Neural progenitor cell (in vitro differentiated cells): ENCODE measurements at regions not wholly inside any gene's neighbourhood (a gene's known extent, or its start where the extent isn't known, plus 50 kb on each side); places are given as distances from the start of the nearest gene placed in this dataset.

Experiments
- DNase-seq: peaks from one replicate; pipeline ENCODE4 v3.0.0-alpha.2; 2016; ENCODE audit warnings: low spot score
- H2AFZ ChIP-seq: fragments of 200-600 bp; sonication (generic); replicated peaks from 2 replicates; pipeline ENCODE4 v1.6.1; 2016; ENCODE audit warnings: antibody characterized with exemption
- H3F3A ChIP-seq: fragments of 200-600 bp; sonication (generic); 2 replicates; pipeline ENCODE4 v1.6.1; 2016; ENCODE audit warnings: antibody characterized with exemption, low read depth
- H3K27ac ChIP-seq: fragments of 200-600 bp; sonication (generic); 2 replicates; pipeline ENCODE4 v1.5.1; 2016; ENCODE audit warnings: mild to moderate bottlenecking
- H3K27me3 ChIP-seq: fragments of 200-600 bp; sonication (generic); 2 replicates; pipeline ENCODE4 v1.6.1; 2016; ENCODE audit warnings: mild to moderate bottlenecking, moderate library complexity
- H3K36me3 ChIP-seq: fragments of 200-600 bp; sonication (generic); 2 replicates; pipeline ENCODE4 v1.5.1; 2016
- H3K4me1 ChIP-seq: fragments of 200-600 bp; sonication (generic); 2 replicates; pipeline ENCODE4 v1.6.1; 2016; ENCODE audit warnings: mixed run types
- H3K4me2 ChIP-seq: fragments of 200-600 bp; sonication (generic); 2 replicates; pipeline ENCODE4 v1.6.1; 2016
- H3K4me3 ChIP-seq: fragments of 200-600 bp; sonication (generic); 2 replicates; pipeline ENCODE4 v1.5.1; 2016
- H3K79me2 ChIP-seq: fragments of 200-600 bp; sonication (generic); 2 replicates; pipeline ENCODE4 v1.6.1; 2016; ENCODE audit warnings: low read depth
- H3K9ac ChIP-seq: fragments of 200-600 bp; sonication (generic); 2 replicates; pipeline ENCODE4 v1.6.1; 2016
- H3K9me3 ChIP-seq: fragments of 200-600 bp; sonication (generic); 2 replicates; pipeline ENCODE4 v1.5.1; 2016; ENCODE audit warnings: low read depth
- H4K20me1 ChIP-seq: fragments of 200-600 bp; sonication (generic); 2 replicates; pipeline ENCODE4 v1.6.1; 2016; ENCODE audit warnings: low read depth
- H3K27ac Mint-ChIP-seq: 3 replicates; pipeline ENCODE4 v1.8.0; 2021; ENCODE audit warnings: mixed read lengths
- H3K27me3 Mint-ChIP-seq: 2 replicates; pipeline ENCODE4 v1.8.0; 2022; ENCODE audit warnings: low read depth, mild to moderate bottlenecking, inconsistent platforms, moderate library complexity, mixed read lengths; ENCODE audit not compliant: insufficient read depth
- H3K36me3 Mint-ChIP-seq: 3 replicates; pipeline ENCODE4 v1.8.0; 2021; ENCODE audit warnings: mixed read lengths
- H3K4me1 Mint-ChIP-seq: 3 replicates; pipeline ENCODE4 v1.8.0; 2021; ENCODE audit warnings: mixed read lengths
- H3K4me3 Mint-ChIP-seq: 3 replicates; pipeline ENCODE4 v1.8.0; 2021; ENCODE audit warnings: mild to moderate bottlenecking, moderate library complexity, mixed read lengths
- H3K9me3 Mint-ChIP-seq: 3 replicates; pipeline ENCODE4 v1.8.0; 2020; ENCODE audit warnings: mixed read lengths
- EZH2 ChIP-seq: fragments of 200-600 bp; sonication (generic); IDR thresholded peaks from 2 replicates; pipeline ENCODE4 v1.6.1; 2017; ENCODE audit warnings: antibody characterized with exemption, mild to moderate bottlenecking, moderate library complexity
- EZH2phosphoT487 ChIP-seq: fragments of 200-600 bp; sonication (generic); IDR thresholded peaks from 2 replicates; pipeline ENCODE4 v1.6.1; 2017; ENCODE audit warnings: antibody characterized with exemption
- TF ChIP-seq, protein P1 (sequence below): fragments of 200-600 bp; sonication (generic); IDR thresholded peaks from 2 replicates; pipeline ENCODE4 v1.5.1; 2017; ENCODE audit warnings: antibody characterized with exemption, mild to moderate bottlenecking

DNA sequence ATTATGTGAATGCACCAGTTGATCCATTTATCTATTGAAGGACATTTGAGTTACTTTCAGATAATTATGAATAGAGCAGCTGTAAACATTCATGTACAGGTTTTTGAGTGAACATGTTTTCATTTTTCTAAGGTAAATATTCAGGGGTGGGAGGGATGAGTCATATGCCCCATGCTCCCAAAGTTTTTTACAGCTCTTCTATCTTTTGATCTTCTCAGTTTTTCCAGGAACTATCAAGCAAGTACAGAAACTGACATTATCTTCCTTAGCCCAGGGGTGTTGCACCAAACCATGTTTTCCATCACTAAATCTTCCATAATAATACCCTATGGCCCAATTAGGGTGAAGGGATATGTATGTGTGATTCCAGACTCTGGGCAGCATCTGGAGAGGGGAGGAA lies 384.5 kb downstream of the EMP1 start:
- peaks cover 10% of the 10 kb centered on the region for H3F3A ChIP-seq
- TF ChIP-seq EZH2phosphoT487 (no peak), EZH2 (no peak)
- TF ChIP-seq, protein P1, sequence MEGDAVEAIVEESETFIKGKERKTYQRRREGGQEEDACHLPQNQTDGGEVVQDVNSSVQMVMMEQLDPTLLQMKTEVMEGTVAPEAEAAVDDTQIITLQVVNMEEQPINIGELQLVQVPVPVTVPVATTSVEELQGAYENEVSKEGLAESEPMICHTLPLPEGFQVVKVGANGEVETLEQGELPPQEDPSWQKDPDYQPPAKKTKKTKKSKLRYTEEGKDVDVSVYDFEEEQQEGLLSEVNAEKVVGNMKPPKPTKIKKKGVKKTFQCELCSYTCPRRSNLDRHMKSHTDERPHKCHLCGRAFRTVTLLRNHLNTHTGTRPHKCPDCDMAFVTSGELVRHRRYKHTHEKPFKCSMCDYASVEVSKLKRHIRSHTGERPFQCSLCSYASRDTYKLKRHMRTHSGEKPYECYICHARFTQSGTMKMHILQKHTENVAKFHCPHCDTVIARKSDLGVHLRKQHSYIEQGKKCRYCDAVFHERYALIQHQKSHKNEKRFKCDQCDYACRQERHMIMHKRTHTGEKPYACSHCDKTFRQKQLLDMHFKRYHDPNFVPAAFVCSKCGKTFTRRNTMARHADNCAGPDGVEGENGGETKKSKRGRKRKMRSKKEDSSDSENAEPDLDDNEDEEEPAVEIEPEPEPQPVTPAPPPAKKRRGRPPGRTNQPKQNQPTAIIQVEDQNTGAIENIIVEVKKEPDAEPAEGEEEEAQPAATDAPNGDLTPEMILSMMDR: no peak

DNA sequence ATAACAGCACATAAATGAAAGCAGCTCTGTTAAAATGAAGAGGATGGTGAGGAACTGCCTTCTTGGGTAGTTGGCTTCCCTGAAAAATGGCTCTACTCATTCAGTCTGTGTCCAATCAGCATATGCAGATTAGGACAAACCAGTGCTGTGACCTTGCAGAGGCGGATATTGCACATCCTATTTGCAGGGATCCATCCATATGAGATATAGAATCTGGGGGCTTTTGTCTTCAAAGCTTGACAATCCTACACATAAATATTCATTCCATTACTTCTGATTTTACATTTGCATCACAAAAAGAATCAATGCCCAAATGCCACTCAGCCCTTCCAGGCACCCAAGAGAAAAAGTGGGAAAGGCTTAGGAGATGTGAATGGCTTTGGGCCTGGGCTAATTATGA lies 383.7 kb downstream of the EMP1 start:
- H3F3A ChIP-seq: peaks cover 10% of the 10 kb centered on the region
- no peaks in the 10 kb centered on the region for H3K79me2 ChIP-seq
- H3K9me3 Mint-ChIP-seq: no peaks in the 10 kb centered on the region
- no peaks in the 10 kb centered on the region for H3K36me3 ChIP-seq
- H3K4me1 Mint-ChIP-seq: peaks cover 8% of the 10 kb centered on the region
- no peak overlapping the region for H3K9ac ChIP-seq
- H3K9me3 ChIP-seq: no peaks in the 10 kb centered on the region
- no peak overlapping the region for H3K4me3 ChIP-seq
- no peak overlapping the region for H2AFZ ChIP-seq
- H3K36me3 Mint-ChIP-seq: no peaks in the 10 kb centered on the region
- H3K27ac ChIP-seq: no peak overlapping the region
- DNase-seq: no peak
- peaks cover 10% of the 10 kb centered on the region for H3K4me1 ChIP-seq
- peaks cover 5% of the 10 kb centered on the region for H3K27me3 Mint-ChIP-seq
- no peaks in the 10 kb centered on the region for H3K27me3 ChIP-seq
- H3K4me2 ChIP-seq: no peak overlapping the region
- no peaks in the 10 kb centered on the region for H4K20me1 ChIP-seq
- no peak overlapping the region for H3K27ac Mint-ChIP-seq
- no peak for TF ChIP-seq EZH2
- TF ChIP-seq EZH2phosphoT487: no peak
- TF ChIP-seq, protein P1: no peak
- H3K4me3 Mint-ChIP-seq: no peak overlapping the region

More for the DNA sequence above, 384.5 kb downstream of the EMP1 start:
- H3K27ac ChIP-seq: no peak overlapping the region
- no peaks in the 10 kb centered on the region for H3K36me3 ChIP-seq
- peaks cover 10% of the 10 kb centered on the region for H3K4me1 ChIP-seq
- no peaks in the 10 kb centered on the region for H3K79me2 ChIP-seq
- H3K27ac Mint-ChIP-seq: no peak overlapping the region
- no peak overlapping the region for H3K4me3 Mint-ChIP-seq
- H3K27me3 ChIP-seq: no peaks in the 10 kb centered on the region
- H3K4me3 ChIP-seq: no peak overlapping the region
- no peak overlapping the region for H3K4me2 ChIP-seq
- H2AFZ ChIP-seq: no peak overlapping the region
- no peaks in the 10 kb centered on the region for H3K36me3 Mint-ChIP-seq
- peaks cover 5% of the 10 kb centered on the region for H3K27me3 Mint-ChIP-seq
- H3K9me3 Mint-ChIP-seq: no peaks in the 10 kb centered on the region
- no peak for DNase-seq
- H3K4me1 Mint-ChIP-seq: peaks cover 8% of the 10 kb centered on the region
- H3K9ac ChIP-seq: no peak overlapping the region
- H4K20me1 ChIP-seq: no peaks in the 10 kb centered on the region
- no peaks in the 10 kb centered on the region for H3K9me3 ChIP-seq

DNA sequence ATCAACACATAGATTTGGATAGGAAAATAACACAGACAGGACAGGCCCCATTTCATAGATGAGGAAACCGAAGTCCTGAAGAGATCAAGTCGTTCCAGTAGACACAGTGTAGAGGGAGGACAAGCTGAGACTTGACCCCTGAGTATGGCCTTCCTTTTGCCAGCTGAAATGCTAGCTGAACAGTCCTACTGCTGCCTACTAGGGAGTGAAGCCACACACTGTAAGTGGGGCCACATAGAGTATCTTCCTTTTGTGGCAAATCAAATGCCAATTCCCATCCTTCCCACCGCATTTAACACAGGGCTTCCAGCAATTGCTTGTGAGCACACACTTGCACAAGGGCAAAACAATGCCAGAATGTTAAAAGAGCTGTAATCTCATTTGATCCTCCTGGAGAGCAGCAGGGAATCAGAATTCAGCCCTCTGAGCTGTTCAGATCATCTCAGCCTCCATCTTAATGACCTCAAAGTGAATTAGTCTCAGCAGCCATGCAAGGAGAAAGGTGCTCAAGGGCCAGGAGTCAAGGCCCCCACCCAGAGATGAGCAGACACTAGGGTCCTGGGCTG lies 380.5 kb downstream of the EMP1 start:
- Mint-ChIP-seq H3K9me3 (no peaks in the 10 kb centered on the region), H3K27ac (peak overlapping the region; percentile 54), H3K36me3 (no peaks in the 10 kb centered on the region), H3K27me3 (peaks cover 5% of the 10 kb centered on the region), H3K4me1 (peaks cover 8% of the 10 kb centered on the region), H3K4me3 (no peak overlapping the region)
- Histone ChIP-seq H3K9ac (no peak overlapping the region), H3K27ac (no peak overlapping the region), H3K4me3 (no peak overlapping the region), H3K79me2 (no peaks in the 10 kb centered on the region), H3K36me3 (no peaks in the 10 kb centered on the region), H3K4me1 (peaks cover 10% of the 10 kb centered on the region), H3K9me3 (no peaks in the 10 kb centered on the region), H3K27me3 (no peaks in the 10 kb centered on the region), H3F3A (peaks cover 10% of the 10 kb centered on the region), H4K20me1 (no peaks in the 10 kb centered on the region), H3K4me2 (peak overlapping the region; percentile 40), H2AFZ (no peak overlapping the region)
- DNase-seq: peak; percentile 71
- TF ChIP-seq EZH2 (no peak), EZH2phosphoT487 (no peak)
- TF ChIP-seq, protein P1: no peak
